ENCODE measurements at regions not wholly inside any gene's neighbourhood (a gene's known extent, or its start where the extent isn't known, plus 50 kb on each side); places are given as distances from the start of the nearest gene placed in this dataset.

- H3K4me3 ChIP-seq: no peak overlapping the region
Measured at GRCh38 chr16:6146874-6147425, 1049.4 kb upstream of the EEF2KMT start.

GRCh38 chr16:6146356-6146755 lies 1048.8 kb upstream of the EEF2KMT start:
- DNase-seq (ENCODE audit: low spot score): no peak
- Histone ChIP-seq H3K4me1 (no peaks in the 10 kb centered on the region), H3K27me3 (no peaks in the 10 kb centered on the region), H3K36me3 (no peaks in the 10 kb centered on the region), H3K9me3 (peaks cover 0 to 3% of the 10 kb centered on the region in 2 donors), H3K4me3 (no peak overlapping the region), H3K27ac (no peak overlapping the region)
- no peak for TF ChIP-seq CTCF (IDR thresholded peaks at IDR 0.05)

More at GRCh38 chr16:6146874-6147425, 1049.4 kb upstream of the EEF2KMT start:
- no peak overlapping the region for H3K27ac ChIP-seq
- H3K9me3 ChIP-seq: peaks cover 0 to 3% of the 10 kb centered on the region in 2 donors
- no peaks in the 10 kb centered on the region for H3K27me3 ChIP-seq
- H3K36me3 ChIP-seq: no peaks in the 10 kb centered on the region
- TF ChIP-seq CTCF (IDR thresholded peaks at IDR 0.05): no peak
- no peaks in the 10 kb centered on the region for H3K4me1 ChIP-seq
- no peak for DNase-seq (ENCODE audit: low spot score)

GRCh38 chr16:6144463-6144862 lies 1046.9 kb upstream of the EEF2KMT start:
- no peak for DNase-seq (ENCODE audit: low spot score)

GRCh38 chr16:6143020-6143419 lies 1045.4 kb upstream of the EEF2KMT start:
- H3K27ac ChIP-seq: no peak overlapping the region
- no peaks in the 10 kb centered on the region for H3K36me3 ChIP-seq
- no peaks in the 10 kb centered on the region for H3K4me1 ChIP-seq
- DNase-seq (ENCODE audit: low spot score): no peak
- no peak overlapping the region for H3K4me3 ChIP-seq
- H3K9me3 ChIP-seq: peaks cover 0 to 3% of the 10 kb centered on the region in 2 donors
- TF ChIP-seq CTCF (IDR thresholded peaks at IDR 0.05): no peak
- no peaks in the 10 kb centered on the region for H3K27me3 ChIP-seq

More at GRCh38 chr16:6144463-6144862, 1046.9 kb upstream of the EEF2KMT start:
- Histone ChIP-seq H3K4me3 (no peak overlapping the region), H3K27me3 (no peaks in the 10 kb centered on the region), H3K9me3 (peaks cover 0 to 3% of the 10 kb centered on the region in 2 donors), H3K27ac (no peak overlapping the region), H3K4me1 (no peaks in the 10 kb centered on the region), H3K36me3 (no peaks in the 10 kb centered on the region)
- TF ChIP-seq CTCF (IDR thresholded peaks at IDR 0.05): no peak

- no peak for TF ChIP-seq CTCF (IDR thresholded peaks at IDR 0.05)
- H3K4me3 ChIP-seq: no peak overlapping the region
- no peaks in the 10 kb centered on the region for H3K36me3 ChIP-seq
- no peak overlapping the region for H3K27ac ChIP-seq
- H3K9me3 ChIP-seq: no peaks in the 10 kb centered on the region
- no peak for DNase-seq (ENCODE audit: low spot score)
- H3K27me3 ChIP-seq: no peaks in the 10 kb centered on the region
- H3K4me1 ChIP-seq: no peaks in the 10 kb centered on the region
Measured at GRCh38 chr16:6133009-6133557, 1035.5 kb upstream of the EEF2KMT start.

- no peak overlapping the region for H3K27ac ChIP-seq
Measured at GRCh38 chr16:6132121-6132520, 1034.5 kb upstream of the EEF2KMT start.

More at GRCh38 chr16:6132121-6132520, 1034.5 kb upstream of the EEF2KMT start:
- H3K36me3 ChIP-seq: no peaks in the 10 kb centered on the region
- H3K4me3 ChIP-seq: no peak overlapping the region
- no peaks in the 10 kb centered on the region for H3K27me3 ChIP-seq
- H3K9me3 ChIP-seq: no peaks in the 10 kb centered on the region
- TF ChIP-seq CTCF (IDR thresholded peaks at IDR 0.05): no peak
- DNase-seq (ENCODE audit: low spot score): no peak
- H3K4me1 ChIP-seq: no peaks in the 10 kb centered on the region

All from right atrium auricular region (tissue), 2 donors.